Epidermal melanocyte (primary cell): ENCODE measurements at regions not wholly inside any gene's neighbourhood (a gene's known extent, or its start where the extent isn't known, plus 50 kb on each side); places are given as distances from the start of the nearest gene placed in this dataset.
"Not testable (repeated sequence)": the region's sequence is repeated elsewhere in the genome, so short reads cannot be mapped to it uniquely, and the experiment has no call there.

ENCODE experiments used
- DNase-seq: peaks from one replicate; pipeline ENCODE4 v3.0.0; 2011; ENCODE audit warnings: low spot score; ENCODE audit not compliant: insufficient read length

DNA sequence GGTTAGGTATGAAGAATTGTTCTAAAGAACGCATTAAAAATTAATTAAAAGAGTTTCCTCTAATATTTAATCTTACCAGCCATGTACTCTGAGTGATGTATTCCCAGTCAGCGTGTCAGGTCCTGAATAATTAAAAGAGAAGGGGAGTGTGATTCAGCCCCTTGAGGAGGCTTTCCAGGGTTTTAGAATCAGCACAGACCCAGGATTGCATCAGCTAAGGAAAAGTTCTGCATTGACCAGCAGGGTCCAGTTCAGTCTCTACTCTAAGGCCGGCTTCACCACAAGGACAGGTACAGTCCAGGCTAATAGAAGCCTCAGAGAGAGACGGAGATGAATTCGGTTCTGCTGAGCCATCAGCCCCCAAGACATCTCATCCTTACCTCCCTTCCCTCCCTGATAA is 499.5 kb upstream of the PROK2 start:
- no peak for DNase-seq

GRCh38 chr3:72282918-72283317 is 498.0 kb upstream of the PROK2 start:
- no peak for DNase-seq

- no peak for DNase-seq
These were observed 496.6 kb upstream of the PROK2 start for GRCh38 chr3:72281551-72281950.

- no peak for DNase-seq
These were observed 495.9 kb upstream of the PROK2 start for GRCh38 chr3:72280876-72281275.

- DNase-seq, result no peak
These were observed 494.7 kb upstream of the PROK2 start for GRCh38 chr3:72279631-72280041.

DNA sequence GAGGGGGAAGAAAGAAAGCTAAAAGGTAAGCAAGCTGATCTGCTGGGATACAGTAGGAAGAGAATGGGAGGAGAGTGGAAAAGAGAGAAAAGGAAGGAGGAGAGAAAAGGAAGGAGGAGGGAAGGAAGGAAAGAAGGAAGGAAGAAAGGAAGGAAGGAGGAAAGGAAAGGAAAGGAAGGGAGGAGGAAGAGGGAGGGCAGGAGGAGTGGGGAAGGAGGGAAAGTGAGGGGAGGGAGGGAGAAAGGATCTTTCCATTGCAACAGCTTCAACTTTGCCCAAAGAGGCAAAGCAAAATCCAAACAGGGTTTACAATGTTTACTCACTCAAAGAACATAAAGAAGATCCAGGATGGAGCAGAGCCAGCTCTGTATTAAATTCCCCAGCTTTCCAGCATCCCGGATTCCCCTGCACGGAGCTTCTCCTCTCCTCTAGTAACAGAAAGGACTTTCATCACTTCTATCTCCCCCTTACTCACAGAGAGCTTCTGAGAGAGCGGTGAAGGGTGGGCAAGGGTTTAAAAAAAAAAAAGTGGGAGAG is 494.2 kb upstream of the PROK2 start:
- DNase-seq, result no peak

DNA sequence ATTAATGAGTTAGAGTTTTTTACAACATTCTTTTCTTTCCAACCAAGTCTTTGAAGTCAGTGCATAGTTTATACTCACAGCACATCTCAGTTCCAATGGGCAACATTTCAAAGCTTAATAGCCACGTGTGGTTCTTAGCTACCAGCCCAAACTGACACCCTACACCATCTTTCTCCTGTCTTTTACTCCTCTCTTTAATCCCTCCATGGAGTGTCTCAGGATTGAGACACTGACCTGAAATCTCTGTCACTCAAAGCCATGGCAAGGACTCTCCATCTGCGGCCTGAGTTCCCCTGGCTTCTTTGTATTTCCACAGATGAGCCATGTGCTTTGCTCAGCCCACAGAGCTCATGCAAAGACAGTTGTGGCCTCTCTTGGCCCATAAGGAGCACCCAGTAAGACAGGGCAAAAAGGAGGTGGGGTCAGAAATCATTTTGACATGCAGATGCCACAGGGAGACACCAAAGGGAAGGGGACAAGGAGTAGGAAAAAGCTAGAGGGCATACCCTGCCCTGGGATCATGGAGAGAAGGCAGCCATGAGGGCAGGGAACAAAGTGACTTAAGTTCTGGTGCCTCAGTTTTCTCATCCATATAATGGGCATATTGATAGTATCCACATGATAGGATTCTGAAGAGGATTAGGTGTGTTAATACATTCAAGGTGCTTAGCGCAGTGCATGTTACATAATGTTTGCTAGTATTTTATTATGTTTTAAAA is 493.6 kb upstream of the PROK2 start:
- DNase-seq, result no peak

GRCh38 chr3:72277710-72278109 is 492.8 kb upstream of the PROK2 start:
- DNase-seq, result no peak

DNA sequence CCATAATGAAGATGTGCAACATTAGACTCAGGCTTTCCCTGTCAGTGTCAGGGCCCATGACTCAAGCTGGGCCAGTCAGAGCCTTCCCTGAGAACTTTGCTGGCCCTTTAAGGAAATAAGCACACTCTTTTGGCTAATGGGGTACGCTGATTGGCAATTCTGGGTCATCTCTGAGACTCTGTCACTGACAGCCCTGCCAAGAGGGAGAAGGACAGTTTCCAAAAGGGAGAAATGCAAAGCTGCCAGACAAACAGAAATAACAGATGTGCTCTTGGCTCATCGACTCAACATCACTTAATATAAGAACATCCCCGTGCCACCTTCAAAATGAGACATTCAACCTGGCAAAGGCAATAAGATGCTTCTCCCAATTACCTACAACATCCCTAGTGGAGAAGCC is 491.9 kb upstream of the PROK2 start:
- DNase-seq, result no peak

- no peak for DNase-seq
These were observed 490.4 kb upstream of the PROK2 start for GRCh38 chr3:72275331-72275751.

- DNase-seq, result no peak
These were observed 489.8 kb upstream of the PROK2 start for GRCh38 chr3:72274493-72275330.

DNA sequence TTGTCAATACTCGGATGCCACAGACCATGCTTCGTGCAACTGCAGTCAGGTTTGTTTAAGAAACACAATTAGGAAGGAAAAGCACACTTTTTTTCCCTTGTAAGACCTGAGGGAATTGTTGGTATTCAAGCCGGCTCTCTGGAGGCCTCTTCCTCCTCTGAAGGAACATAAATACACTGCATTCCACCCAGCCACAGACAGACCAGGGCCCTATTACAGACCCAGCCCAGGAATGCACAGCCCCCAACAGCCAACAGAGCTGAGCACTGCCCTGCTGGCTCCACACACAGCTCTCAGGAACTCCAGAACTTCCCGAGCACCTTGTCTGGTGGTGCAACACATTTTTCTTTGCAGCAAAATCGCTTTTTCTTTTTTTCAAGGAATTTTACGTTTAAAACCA is 488.7 kb upstream of the PROK2 start:
- DNase-seq, result no peak

GRCh38 chr3:72272356-72272755 is 487.4 kb upstream of the PROK2 start:
- DNase-seq, result no peak

DNA sequence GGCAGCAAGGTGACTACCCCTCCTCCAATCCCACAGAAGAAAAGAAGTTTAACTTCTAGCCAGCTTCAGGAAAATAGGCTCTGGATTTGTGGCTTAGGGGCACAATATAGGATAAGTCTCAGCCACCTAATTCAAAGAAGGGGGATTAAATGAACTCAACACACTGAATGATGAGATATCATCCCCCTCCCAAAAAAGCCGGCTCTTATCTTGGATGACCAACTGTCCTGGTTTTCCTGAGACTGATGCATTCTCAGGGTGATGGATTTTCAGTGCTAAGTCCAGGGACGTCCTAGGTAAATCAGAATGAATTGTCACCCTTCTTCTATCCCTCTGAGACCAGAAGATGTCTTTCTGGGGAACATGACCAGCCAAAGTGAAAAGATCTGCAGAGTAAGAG is 487.0 kb upstream of the PROK2 start:
- DNase-seq, result no peak

- DNase-seq, result no peak
These were observed 486.3 kb upstream of the PROK2 start for GRCh38 chr3:72271216-72271615.

GRCh38 chr3:72270730-72271129 is 485.8 kb upstream of the PROK2 start:
- DNase-seq, result no peak

GRCh38 chr3:72270072-72270681 is 485.2 kb upstream of the PROK2 start:
- DNase-seq, result peak; percentile 40

DNA sequence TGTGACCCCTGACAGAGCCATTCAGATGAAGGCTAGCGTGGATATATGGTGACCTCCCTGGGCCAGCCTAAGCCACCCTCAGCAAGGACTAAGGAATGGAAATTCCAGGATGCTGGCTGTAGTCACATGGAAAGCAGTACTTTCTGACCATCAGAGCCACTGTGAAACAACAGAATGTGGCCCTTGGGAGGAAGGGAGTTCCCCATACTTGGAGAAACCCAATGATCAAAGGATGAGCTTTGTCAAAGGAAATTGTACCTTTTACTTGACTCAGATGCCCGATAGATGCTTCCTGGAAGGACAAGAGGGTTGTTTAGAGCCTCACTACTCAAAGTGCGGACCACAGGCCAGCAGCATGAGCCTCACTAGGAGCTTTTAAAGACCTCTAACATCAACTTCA is 484.5 kb upstream of the PROK2 start:
- DNase-seq, result no peak

DNA sequence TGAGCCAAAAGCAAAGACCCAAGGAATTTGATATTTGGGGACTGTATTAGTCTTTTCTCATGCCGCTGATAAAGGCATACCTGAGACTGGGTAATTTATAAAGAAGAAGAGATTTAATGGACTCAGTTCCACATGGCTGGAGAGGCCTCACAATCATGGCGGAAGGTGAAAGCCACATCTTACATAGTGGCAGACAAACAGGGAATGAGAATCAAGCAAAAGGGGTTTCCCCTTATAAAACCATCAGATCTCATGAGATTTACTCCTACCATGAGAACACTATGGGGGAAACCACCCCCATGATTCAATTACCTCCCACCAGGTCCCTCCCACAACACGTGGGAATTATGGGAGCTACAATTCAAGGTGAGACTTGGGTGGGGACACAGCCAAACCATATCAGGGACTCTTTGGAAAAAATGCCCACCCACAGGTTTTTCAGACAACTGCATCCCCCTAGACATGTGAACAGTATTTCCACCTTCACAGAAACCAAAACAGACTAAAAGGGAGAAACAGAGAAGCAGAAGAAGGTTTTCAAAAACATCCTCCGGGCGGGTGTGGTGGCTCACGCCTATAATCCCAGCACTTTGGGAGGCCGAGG is 482.1 kb upstream of the PROK2 start:
- not testable (repeated sequence) for DNase-seq

DNA sequence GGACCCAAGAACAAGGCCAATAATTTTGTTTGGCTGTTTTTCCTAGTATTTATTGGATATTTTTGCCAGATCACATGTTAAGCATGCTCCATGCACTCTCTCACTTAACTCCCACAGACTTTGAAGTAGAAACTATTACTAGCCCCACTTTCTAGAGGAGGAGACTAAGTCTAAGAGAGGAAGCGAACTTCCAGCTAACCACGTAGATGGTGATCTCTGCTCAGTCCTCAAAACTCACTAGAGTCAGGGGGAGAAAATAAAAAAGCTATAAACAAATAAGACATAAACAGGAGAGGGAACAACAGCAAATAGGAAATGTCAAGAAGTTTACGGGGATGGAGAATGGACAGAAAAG is 481.0 kb upstream of the PROK2 start:
- no peak for DNase-seq

DNA sequence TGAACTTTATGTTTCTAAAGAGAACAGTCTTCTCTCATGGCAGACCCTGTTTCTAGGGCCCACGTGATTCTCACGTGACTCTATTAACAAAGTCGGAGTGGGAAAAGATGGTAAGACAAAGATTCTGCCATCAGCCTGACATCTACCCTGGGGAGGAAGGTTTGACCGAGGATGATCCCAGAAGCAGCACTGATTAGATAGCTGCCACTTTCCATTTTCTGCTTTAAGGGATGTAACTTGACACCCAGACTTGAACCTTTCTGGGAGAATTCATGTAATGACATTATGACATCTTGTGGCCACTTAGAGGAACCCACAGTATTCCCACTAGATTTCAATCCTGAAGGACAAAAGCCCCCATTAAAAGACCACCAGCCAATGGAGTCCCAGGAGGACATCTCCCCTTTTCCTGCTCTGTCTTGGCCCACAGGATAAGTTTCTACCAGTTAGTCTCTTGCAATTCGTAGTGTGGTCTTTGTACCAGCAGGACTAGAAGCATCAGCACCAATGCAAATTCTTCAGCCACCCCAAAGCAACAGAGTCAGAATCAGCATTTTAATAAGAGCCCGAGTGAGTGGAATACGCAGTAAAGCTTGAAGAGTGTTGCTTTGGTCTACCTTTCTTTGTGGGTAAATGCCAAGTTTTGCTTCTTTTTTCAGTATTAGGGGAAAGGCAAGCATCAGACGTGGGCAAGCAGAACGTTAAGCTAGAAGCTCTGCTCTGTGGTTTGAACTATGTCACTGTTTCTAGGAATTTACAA is 480.5 kb upstream of the PROK2 start:
- no peak for DNase-seq
